ENCODE measurements at regions not wholly inside any gene's neighbourhood (a gene's known extent, or its start where the extent isn't known, plus 50 kb on each side); places are given as distances from the start of the nearest gene placed in this dataset.

- Histone ChIP-seq H4K20me1 (ENCODE audit: control insufficient read depth, insufficient read depth, low read depth, low read length) (no peaks in the 10 kb centered on the region), H3K27me3 (ENCODE audit: control insufficient read depth, low read length) (peaks cover 3% of the 10 kb centered on the region; the same call in 1 of the 2 replicates), H3K79me2 (ENCODE audit: control insufficient read depth, low read length) (no peaks in the 10 kb centered on the region), H3K9me3 (ENCODE audit: control insufficient read depth, insufficient read depth, low read length) (peaks cover 10% of the 10 kb centered on the region; the same call in 1 of the 2 replicates), H3K27ac (ENCODE audit: low read depth, low read length) (no peak overlapping the region), H3F3A (ENCODE audit: control insufficient read depth, insufficient read depth) (no peaks in the 10 kb centered on the region), H3K4me1 (ENCODE audit: control insufficient read depth, low read length) (no peaks in the 10 kb centered on the region), H3K36me3 (ENCODE audit: control insufficient read depth, low read length) (no peaks in the 10 kb centered on the region), H3K9me2 (replicated peaks; ENCODE audit: control insufficient read depth, low read length) (no peaks in the 10 kb centered on the region), H3K4me3 (ENCODE audit: low read length) (no peak overlapping the region), H3K4me2 (ENCODE audit: low read length) (no peak overlapping the region)
- TF ChIP-seq, protein P1, sequence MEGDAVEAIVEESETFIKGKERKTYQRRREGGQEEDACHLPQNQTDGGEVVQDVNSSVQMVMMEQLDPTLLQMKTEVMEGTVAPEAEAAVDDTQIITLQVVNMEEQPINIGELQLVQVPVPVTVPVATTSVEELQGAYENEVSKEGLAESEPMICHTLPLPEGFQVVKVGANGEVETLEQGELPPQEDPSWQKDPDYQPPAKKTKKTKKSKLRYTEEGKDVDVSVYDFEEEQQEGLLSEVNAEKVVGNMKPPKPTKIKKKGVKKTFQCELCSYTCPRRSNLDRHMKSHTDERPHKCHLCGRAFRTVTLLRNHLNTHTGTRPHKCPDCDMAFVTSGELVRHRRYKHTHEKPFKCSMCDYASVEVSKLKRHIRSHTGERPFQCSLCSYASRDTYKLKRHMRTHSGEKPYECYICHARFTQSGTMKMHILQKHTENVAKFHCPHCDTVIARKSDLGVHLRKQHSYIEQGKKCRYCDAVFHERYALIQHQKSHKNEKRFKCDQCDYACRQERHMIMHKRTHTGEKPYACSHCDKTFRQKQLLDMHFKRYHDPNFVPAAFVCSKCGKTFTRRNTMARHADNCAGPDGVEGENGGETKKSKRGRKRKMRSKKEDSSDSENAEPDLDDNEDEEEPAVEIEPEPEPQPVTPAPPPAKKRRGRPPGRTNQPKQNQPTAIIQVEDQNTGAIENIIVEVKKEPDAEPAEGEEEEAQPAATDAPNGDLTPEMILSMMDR (IDR thresholded peaks at IDR 0.05; ENCODE audit: low read depth, low read length, poor library complexity, severe bottlenecking): no peak
- no peak for TF ChIP-seq EZH2phosphoT487 (IDR thresholded peaks at IDR 0.05; ENCODE audit: borderline replicate concordance, low read length)
These were observed 101.7 kb downstream of the HOXA1 start for GRCh38 chr7:26993816-26994810.

- Histone ChIP-seq H3K4me3 (ENCODE audit: low read length) (no peak overlapping the region), H4K20me1 (ENCODE audit: control insufficient read depth, insufficient read depth, low read depth, low read length) (no peaks in the 10 kb centered on the region), H3F3A (ENCODE audit: control insufficient read depth, insufficient read depth) (no peaks in the 10 kb centered on the region), H3K79me2 (ENCODE audit: control insufficient read depth, low read length) (no peaks in the 10 kb centered on the region), H3K4me2 (ENCODE audit: low read length) (no peak overlapping the region), H3K27ac (ENCODE audit: low read depth, low read length) (no peak overlapping the region), H3K27me3 (ENCODE audit: control insufficient read depth, low read length) (peaks cover 3% of the 10 kb centered on the region; the same call in 1 of the 2 replicates), H3K9me3 (ENCODE audit: control insufficient read depth, insufficient read depth, low read length) (0 out of 2 replicates have a peak, but pooled peaks cover 4% of the 10 kb centered on the region), H3K4me1 (ENCODE audit: control insufficient read depth, low read length) (no peaks in the 10 kb centered on the region), H3K9me2 (replicated peaks; ENCODE audit: control insufficient read depth, low read length) (no peaks in the 10 kb centered on the region), H3K36me3 (ENCODE audit: control insufficient read depth, low read length) (no peaks in the 10 kb centered on the region)
- no peak for TF ChIP-seq EZH2phosphoT487 (IDR thresholded peaks at IDR 0.05; ENCODE audit: borderline replicate concordance, low read length)
- TF ChIP-seq, protein P1 (IDR thresholded peaks at IDR 0.05; ENCODE audit: low read depth, low read length, poor library complexity, severe bottlenecking): no peak
These were observed 103.1 kb downstream of the HOXA1 start for GRCh38 chr7:26992670-26993069.

DNA sequence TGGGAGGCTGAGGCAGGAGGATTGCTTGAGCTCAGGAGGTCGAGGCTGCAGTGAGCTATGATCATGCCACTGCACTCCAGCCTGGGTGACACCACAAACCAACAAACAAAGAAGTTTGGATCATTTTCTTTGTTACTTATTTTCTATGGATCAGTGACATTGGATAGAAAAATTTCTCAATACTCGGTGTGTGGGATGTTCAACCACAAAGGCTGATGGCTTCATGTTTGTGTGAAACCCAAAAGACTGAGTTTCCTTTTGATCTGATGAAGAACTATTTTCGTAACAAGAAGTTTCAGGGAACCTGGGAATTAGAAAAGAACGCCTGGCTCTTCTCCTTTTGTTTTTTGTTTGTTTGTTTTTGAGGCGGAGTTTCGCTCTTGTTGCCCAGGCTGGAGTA lies 104.0 kb downstream of the HOXA1 start:
- Histone ChIP-seq H3K27me3 (ENCODE audit: control insufficient read depth, low read length) (peaks cover 3% of the 10 kb centered on the region; the same call in 1 of the 2 replicates), H3K9me3 (ENCODE audit: control insufficient read depth, insufficient read depth, low read length) (no peaks in the 10 kb centered on the region), H3K9me2 (replicated peaks; ENCODE audit: control insufficient read depth, low read length) (no peaks in the 10 kb centered on the region), H3F3A (ENCODE audit: control insufficient read depth, insufficient read depth) (no peaks in the 10 kb centered on the region), H3K4me2 (ENCODE audit: low read length) (no peak overlapping the region), H3K79me2 (ENCODE audit: control insufficient read depth, low read length) (no peaks in the 10 kb centered on the region), H3K4me3 (ENCODE audit: low read length) (no peak overlapping the region), H3K4me1 (ENCODE audit: control insufficient read depth, low read length) (no peaks in the 10 kb centered on the region), H3K36me3 (ENCODE audit: control insufficient read depth, low read length) (no peaks in the 10 kb centered on the region), H4K20me1 (ENCODE audit: control insufficient read depth, insufficient read depth, low read depth, low read length) (no peaks in the 10 kb centered on the region), H3K27ac (ENCODE audit: low read depth, low read length) (no peak overlapping the region)
- no peak for TF ChIP-seq EZH2phosphoT487 (IDR thresholded peaks at IDR 0.05; ENCODE audit: borderline replicate concordance, low read length)
- TF ChIP-seq, protein P1 (IDR thresholded peaks at IDR 0.05; ENCODE audit: low read depth, low read length, poor library complexity, severe bottlenecking): no peak
